Stimulated activated CD4-positive, alpha-beta T cell treated with anti-CD3 and anti-CD28 coated beads, TNF-alpha, amount 100 ng/mL, for 24 hours (primary cell): ENCODE measurements at regions not wholly inside any gene's neighbourhood (a gene's known extent, or its start where the extent isn't known, plus 50 kb on each side); places are given as distances from the start of the nearest gene placed in this dataset.

Source experiments
- DNase-seq, 3 experiments: peaks; one replicate each; pipeline ENCODE4 v3.0.0-alpha.2; 2020; ENCODE audit warnings: low read depth in 3 of 3

DNA sequence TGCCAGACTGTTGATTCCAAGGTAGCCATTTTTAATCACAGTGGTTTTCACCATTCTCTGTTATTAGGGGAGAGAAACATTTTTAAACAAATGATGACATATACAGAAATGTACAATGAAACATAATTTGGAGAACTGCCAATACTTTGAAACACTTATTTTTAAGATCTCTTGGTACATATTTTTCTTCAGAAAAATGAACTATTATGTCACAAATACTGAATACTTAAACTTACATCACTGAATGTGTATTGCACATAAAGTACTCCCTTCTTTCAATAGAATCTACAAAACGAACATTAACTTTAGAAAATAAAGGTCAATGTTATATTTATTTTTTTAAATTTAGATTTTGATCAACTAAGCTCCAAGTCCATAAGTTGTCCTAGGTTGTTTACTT is 71.7 kb upstream of the CPNE8 start:
- no peak for DNase-seq

DNA sequence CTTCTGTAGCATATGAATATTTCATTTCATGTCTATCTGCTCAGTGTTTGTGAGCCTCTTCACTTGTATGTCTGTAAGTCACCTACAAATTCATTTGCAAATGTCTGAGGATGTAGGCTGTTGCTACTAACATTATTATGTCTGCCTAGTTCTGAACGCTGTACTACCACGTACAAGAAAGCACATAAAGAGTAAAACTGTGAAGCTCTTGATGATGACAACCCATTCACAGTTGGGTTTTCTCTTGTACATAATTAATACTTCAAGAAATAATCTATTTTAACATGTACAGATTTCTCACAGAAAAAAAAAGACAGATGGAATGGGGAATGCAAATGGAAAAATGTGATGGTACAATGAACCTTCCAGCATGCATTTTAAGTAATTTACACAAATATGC is 64.3 kb upstream of the CPNE8 start:
- no peak for DNase-seq

DNA sequence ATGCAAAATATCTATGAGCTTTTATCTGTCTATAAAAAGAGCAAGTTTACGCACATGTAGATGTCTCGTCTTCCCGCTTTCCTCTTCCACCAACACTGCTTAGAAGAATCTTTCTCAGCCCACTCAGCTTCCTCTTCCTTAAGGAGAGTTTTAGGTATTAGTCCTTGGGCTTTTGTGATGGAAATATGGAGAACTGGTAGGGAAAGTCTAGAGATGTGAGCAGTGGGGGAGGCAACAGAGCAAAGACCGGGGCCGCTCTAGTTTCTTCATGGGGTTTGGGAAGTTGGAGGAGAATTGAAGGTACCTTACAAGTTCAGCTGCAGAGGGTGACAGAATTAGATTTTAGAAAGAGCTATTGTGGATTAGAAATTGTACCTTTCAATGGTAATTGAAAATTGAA is 56.3 kb upstream of the CPNE8 start:
- DNase-seq, result no peak

DNA sequence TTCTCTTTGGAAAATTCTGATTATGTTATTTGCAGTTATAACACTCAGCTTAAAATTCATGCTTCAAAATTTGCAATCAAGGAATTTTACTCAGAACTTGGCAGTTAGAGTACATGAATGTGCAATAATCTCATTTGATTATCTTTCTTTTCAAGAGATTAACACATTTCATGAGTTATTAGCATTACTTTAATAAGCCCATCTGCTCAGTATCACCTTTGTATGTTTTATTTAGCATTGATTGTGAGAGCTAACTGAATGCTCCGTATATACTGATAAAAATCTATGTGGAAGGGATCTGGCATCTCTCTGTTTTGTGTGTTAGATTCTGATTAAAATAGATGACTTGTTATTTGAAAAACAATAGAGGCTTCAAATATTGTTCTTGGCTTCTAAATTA is 55.6 kb upstream of the CPNE8 start:
- no peak for DNase-seq

DNA sequence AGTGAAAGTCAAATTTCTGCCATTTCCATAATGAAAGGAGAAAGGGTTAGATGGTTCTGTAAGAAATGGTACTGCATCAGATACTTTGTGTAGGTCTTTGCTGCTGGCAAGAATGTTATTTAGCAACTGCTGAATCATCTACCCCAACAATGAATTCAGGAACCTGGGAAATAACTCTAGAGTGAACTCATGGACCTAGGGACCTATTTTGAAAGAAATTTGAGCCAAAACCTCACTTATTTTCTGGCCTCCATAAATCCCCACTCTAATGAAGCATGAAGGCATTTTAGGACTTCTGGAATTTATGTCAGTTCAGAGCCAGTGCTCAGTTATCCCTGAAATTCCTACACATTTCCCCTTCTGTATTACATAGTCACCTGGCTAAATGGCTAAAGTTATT is 50.9 kb upstream of the CPNE8 start:
- no peak for DNase-seq
